Heart left ventricle (tissue), 13 donors: ENCODE measurements at regions not wholly inside any gene's neighbourhood (a gene's known extent, or its start where the extent isn't known, plus 50 kb on each side); places are given as distances from the start of the nearest gene placed in this dataset.

Source experiments
- CTCF ChIP-seq, 12 donors: fragments of 200-600 bp; sonication (generic) in 4 of 12; IDR thresholded peaks; one replicate each; pipeline versions ENCODE4 v1.5.0 to v1.8.0; 2018 to 2022; ENCODE audit warnings: antibody characterized with exemption in 12 of 12, mild to moderate bottlenecking in 5 of 12
- POLR2A ChIP-seq, 2 donors: fragments of 450-650 bp; IDR thresholded peaks; one replicate each; pipeline ENCODE4 v1.6.1; 2017; ENCODE audit warnings: antibody characterized with exemption in 2 of 2, mild to moderate bottlenecking in 2 of 2, moderate library complexity in 2 of 2
- donor health status: ischemic (EF 13 %, LVEDD 7.1; RV severe dilation, severe dysfunction).
- donor health status: DM: no; HTN: yes; CAD: no.
- donor health status: DM: no; HTN: no; CAD: no.
- donor health status: ischemic (EF 25% LVEDD 6.9; RV normal size, moderate dysfunction).
- donor health status: ischemic (EF 25% LVEDD 5.7; RV mildly dilated, moderate dysfunction).
- donor health status: ischemic (EF 35%, LVEDD 5.7; RV mildly dilated, moderate dysfunction).
- donor health status: nonischemic (EF 11% LVEDD 7.7; RV severe dilation, severe dysfunction).
- donor health status: DM: yes; HTN: yes; CAD: no.
- donor health status: PGD.
- donor health status: ischemic (EF 29% LVEDD 5.4; RV normal size, mild dysfunction).
- donor health status: nonischemic (EF 23%, LVEDD 6.1; RV moderate dilation, normal function).

GRCh38 chr6:62516291-62517141, 230.5 kb upstream of the KHDRBS2 start:
- TF ChIP-seq POLR2A (IDR thresholded peaks at IDR 0.05) (no peak), CTCF (IDR thresholded peaks at IDR 0.05) (no peak)
